ENCODE measurements at regions not wholly inside any gene's neighbourhood (a gene's known extent, or its start where the extent isn't known, plus 50 kb on each side); places are given as distances from the start of the nearest gene placed in this dataset.

DNA sequence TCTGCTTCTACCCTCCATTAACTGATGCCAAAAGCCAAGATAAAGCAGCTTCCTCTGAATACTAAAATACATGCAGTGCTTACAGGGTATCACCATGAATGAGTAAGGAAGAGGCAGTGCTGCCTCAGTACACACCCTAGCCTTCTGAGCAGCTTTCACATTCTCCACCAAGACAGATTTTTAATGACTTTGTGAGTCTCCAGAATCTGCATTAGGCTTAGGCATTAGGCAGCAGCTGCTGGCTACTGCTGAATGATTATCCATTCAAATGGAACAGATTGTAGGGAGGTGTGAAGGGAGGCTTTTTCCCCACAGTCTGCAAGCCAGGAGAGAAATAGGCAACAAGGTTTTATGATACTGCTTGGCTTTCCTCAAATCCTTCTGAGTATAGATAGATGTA, 1226.7 kb upstream of the LRRN3 start:
- Histone ChIP-seq H3K4me2 (ENCODE audit: low read length) (no peak overlapping the region), H3K36me3 (ENCODE audit: control insufficient read depth, low read length) (no peaks in the 10 kb centered on the region), H3K9me2 (replicated peaks; ENCODE audit: control insufficient read depth, low read length) (no peaks in the 10 kb centered on the region), H3K79me2 (ENCODE audit: control insufficient read depth, low read length) (no peaks in the 10 kb centered on the region), H3K4me3 (ENCODE audit: low read length) (no peak overlapping the region), H4K20me1 (ENCODE audit: control insufficient read depth, insufficient read depth, low read depth, low read length) (no peaks in the 10 kb centered on the region), H3K9me3 (ENCODE audit: control insufficient read depth, insufficient read depth, low read length) (no peaks in the 10 kb centered on the region), H3F3A (ENCODE audit: control insufficient read depth, insufficient read depth) (no peaks in the 10 kb centered on the region), H3K4me1 (ENCODE audit: control insufficient read depth, low read length) (no peaks in the 10 kb centered on the region), H3K27me3 (ENCODE audit: control insufficient read depth, low read length) (no peaks in the 10 kb centered on the region), H3K27ac (ENCODE audit: low read depth, low read length) (no peak overlapping the region)
- TF ChIP-seq EZH2phosphoT487 (IDR thresholded peaks at IDR 0.05; ENCODE audit: borderline replicate concordance, low read length), result no peak
- TF ChIP-seq, protein P1, sequence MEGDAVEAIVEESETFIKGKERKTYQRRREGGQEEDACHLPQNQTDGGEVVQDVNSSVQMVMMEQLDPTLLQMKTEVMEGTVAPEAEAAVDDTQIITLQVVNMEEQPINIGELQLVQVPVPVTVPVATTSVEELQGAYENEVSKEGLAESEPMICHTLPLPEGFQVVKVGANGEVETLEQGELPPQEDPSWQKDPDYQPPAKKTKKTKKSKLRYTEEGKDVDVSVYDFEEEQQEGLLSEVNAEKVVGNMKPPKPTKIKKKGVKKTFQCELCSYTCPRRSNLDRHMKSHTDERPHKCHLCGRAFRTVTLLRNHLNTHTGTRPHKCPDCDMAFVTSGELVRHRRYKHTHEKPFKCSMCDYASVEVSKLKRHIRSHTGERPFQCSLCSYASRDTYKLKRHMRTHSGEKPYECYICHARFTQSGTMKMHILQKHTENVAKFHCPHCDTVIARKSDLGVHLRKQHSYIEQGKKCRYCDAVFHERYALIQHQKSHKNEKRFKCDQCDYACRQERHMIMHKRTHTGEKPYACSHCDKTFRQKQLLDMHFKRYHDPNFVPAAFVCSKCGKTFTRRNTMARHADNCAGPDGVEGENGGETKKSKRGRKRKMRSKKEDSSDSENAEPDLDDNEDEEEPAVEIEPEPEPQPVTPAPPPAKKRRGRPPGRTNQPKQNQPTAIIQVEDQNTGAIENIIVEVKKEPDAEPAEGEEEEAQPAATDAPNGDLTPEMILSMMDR (IDR thresholded peaks at IDR 0.05; ENCODE audit: low read depth, low read length, poor library complexity, severe bottlenecking), result no peak

DNA sequence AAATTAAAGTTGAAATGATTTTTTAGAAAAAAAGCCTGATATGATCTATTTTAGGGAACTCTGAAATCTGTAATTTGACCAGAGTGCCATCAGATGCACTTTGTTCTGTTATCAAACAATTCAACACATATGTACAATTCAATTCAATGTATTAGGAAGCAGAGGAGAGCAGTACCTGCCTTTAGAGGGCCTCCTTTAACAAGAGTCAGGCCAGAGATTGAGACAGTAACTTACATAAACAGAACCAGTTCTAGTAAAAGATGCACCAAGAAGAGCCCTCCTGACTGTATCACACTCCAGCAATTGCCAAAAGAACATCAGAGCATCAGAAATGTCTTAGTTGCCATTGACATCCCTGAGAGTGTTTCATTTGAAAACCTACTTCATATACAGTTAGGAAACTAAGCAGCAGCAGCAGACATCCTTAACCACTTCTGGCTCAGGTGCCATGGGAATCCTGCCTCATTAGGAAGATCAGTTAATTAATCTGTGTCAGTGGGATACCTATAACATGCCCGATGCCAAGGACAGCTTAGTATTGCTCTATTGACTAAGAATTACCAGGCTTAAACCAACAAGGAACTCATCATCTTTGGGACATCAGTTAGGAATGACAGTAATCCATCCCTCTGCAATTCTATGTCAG, 1222.6 kb upstream of the LRRN3 start:
- no peak overlapping the region for H3K27ac ChIP-seq (ENCODE audit: low read depth, low read length)
- H3K36me3 ChIP-seq (ENCODE audit: control insufficient read depth, low read length), result no peaks in the 10 kb centered on the region
- no peaks in the 10 kb centered on the region for H4K20me1 ChIP-seq (ENCODE audit: control insufficient read depth, insufficient read depth, low read depth, low read length)
- H3K9me2 ChIP-seq (replicated peaks; ENCODE audit: control insufficient read depth, low read length), result no peaks in the 10 kb centered on the region
- H3K4me3 ChIP-seq (ENCODE audit: low read length), result no peak overlapping the region
- H3K79me2 ChIP-seq (ENCODE audit: control insufficient read depth, low read length), result no peaks in the 10 kb centered on the region
- no peak overlapping the region for H3K4me2 ChIP-seq (ENCODE audit: low read length)
- H3K9me3 ChIP-seq (ENCODE audit: control insufficient read depth, insufficient read depth, low read length), result no peaks in the 10 kb centered on the region
- H3K4me1 ChIP-seq (ENCODE audit: control insufficient read depth, low read length), result no peaks in the 10 kb centered on the region
- TF ChIP-seq EZH2phosphoT487 (IDR thresholded peaks at IDR 0.05; ENCODE audit: borderline replicate concordance, low read length), result no peak
- TF ChIP-seq, protein P1 (IDR thresholded peaks at IDR 0.05; ENCODE audit: low read depth, low read length, poor library complexity, severe bottlenecking), result no peak
- H3K27me3 ChIP-seq (ENCODE audit: control insufficient read depth, low read length), result no peaks in the 10 kb centered on the region
- H3F3A ChIP-seq (ENCODE audit: control insufficient read depth, insufficient read depth), result no peaks in the 10 kb centered on the region

DNA sequence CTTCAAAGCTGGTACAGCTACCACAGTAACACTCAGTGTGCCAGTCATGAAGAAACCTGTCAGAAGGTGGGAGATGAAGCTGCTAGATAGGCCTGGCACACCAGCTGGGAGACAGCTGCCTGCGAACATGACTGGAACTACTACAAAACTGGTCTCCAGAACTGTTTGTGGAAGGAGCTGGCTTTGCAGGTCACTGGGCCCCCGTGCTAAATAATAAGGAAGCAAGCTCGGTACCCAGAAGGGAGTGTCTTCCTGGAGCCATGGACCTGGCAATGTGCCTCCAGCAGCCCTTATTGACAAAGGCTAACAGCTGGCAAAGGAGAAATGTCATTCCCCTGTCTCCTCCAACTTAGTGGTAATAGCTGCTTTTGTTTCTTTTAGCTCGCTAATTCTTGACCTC, 1217.6 kb upstream of the LRRN3 start:
- Histone ChIP-seq H4K20me1 (ENCODE audit: control insufficient read depth, insufficient read depth, low read depth, low read length) (no peaks in the 10 kb centered on the region), H3F3A (ENCODE audit: control insufficient read depth, insufficient read depth) (no peaks in the 10 kb centered on the region), H3K36me3 (ENCODE audit: control insufficient read depth, low read length) (no peaks in the 10 kb centered on the region), H3K9me2 (replicated peaks; ENCODE audit: control insufficient read depth, low read length) (no peaks in the 10 kb centered on the region), H3K79me2 (ENCODE audit: control insufficient read depth, low read length) (no peaks in the 10 kb centered on the region), H3K4me2 (ENCODE audit: low read length) (no peak overlapping the region), H3K9me3 (ENCODE audit: control insufficient read depth, insufficient read depth, low read length) (no peaks in the 10 kb centered on the region), H3K4me1 (ENCODE audit: control insufficient read depth, low read length) (no peaks in the 10 kb centered on the region), H3K27me3 (ENCODE audit: control insufficient read depth, low read length) (no peaks in the 10 kb centered on the region), H3K4me3 (ENCODE audit: low read length) (no peak overlapping the region), H3K27ac (ENCODE audit: low read depth, low read length) (no peak overlapping the region)
- TF ChIP-seq, protein P1 (IDR thresholded peaks at IDR 0.05; ENCODE audit: low read depth, low read length, poor library complexity, severe bottlenecking), result no peak
- no peak for TF ChIP-seq EZH2phosphoT487 (IDR thresholded peaks at IDR 0.05; ENCODE audit: borderline replicate concordance, low read length)
